Prostate gland (tissue), 2 donors: ENCODE measurements at regions not wholly inside any gene's neighbourhood (a gene's known extent, or its start where the extent isn't known, plus 50 kb on each side); places are given as distances from the start of the nearest gene placed in this dataset.

Source experiments
- DNase-seq: peaks from one replicate; pipeline ENCODE4 v3.0.0-alpha.2; 2019; ENCODE audit warnings: low spot score
- H3K27ac ChIP-seq, 2 donors: fragments of 200-600 bp; sonication (generic); 2 replicates each; pipeline ENCODE4 v1.5.1; 2017 to 2019
- H3K27me3 ChIP-seq: fragments of 200-600 bp; sonication (generic); replicated peaks from 2 replicates; pipeline ENCODE4 v1.5.1; 2019; ENCODE audit not compliant: insufficient read depth
- H3K36me3 ChIP-seq, 2 donors: fragments of 200-600 bp; sonication (generic); 1 replicate in 1 of 2; 2 replicates in 1 of 2; pipeline versions ENCODE4 v1.5.1 to v1.8.1; 2017 to 2019
- H3K4me1 ChIP-seq: fragments of 200-600 bp; sonication (generic); replicated peaks from 2 replicates; pipeline ENCODE4 v1.5.1; 2019
- H3K4me3 ChIP-seq, 2 donors: fragments of 200-600 bp; sonication (generic); 2 replicates each; pipeline ENCODE4 v1.5.1; 2017 to 2019
- H3K9me3 ChIP-seq: fragments of 200-600 bp; sonication (generic); 2 replicates; pipeline ENCODE4 v1.5.1; 2017
- CTCF ChIP-seq, 4 experiments: fragments of 200-600 bp in 2 of 4; fragments of 450-650 bp in 2 of 4; sonication (generic) in 2 of 4; IDR thresholded peaks; 1 replicate in 3 of 4; 2 replicates in 1 of 4; pipeline ENCODE4 v1.5.1; 2016 to 2019; ENCODE audit warnings: antibody characterized with exemption in 4 of 4, mild to moderate bottlenecking in 2 of 4, moderate library complexity in 2 of 4
- POLR2A ChIP-seq: fragments of 450-650 bp; IDR thresholded peaks from one replicate; pipeline ENCODE4 v1.6.1; 2016; ENCODE audit warnings: antibody characterized with exemption, mild to moderate bottlenecking
- POLR2AphosphoS5 ChIP-seq: sonication (generic); formaldehyde crosslinking; IDR thresholded peaks from one replicate; pipeline ENCODE4 v1.6.1; 2017; ENCODE audit warnings: antibody characterized with exemption
- WGBS: methylation state at CpG from one replicate; pipeline ENCODE4 v1.1.5; 2018; 5-methylcytosine and 5-hydroxymethylcytosine counted together
- intact Hi-C: fragments of 100-400 bp; cut with DNase I; formaldehyde crosslinking; loops from one replicate; pipeline ENCODE4 v1.14.2; 2022

GRCh38 chr11:11220786-11221185 is 132.3 kb downstream of the CSNK2A3 start:
- Histone ChIP-seq H3K27me3 (no peaks in the 10 kb centered on the region), H3K27ac (no peak overlapping the region), H3K36me3 (no peaks in the 10 kb centered on the region), H3K9me3 (no peaks in the 10 kb centered on the region), H3K4me1 (peaks cover 7% of the 10 kb centered on the region), H3K4me3 (no peak overlapping the region)
- 77% methylated on average over 9 of the region's 9 CpGs for WGBS
- intact Hi-C loops = no loop called here
- no peak for TF ChIP-seq POLR2A
- no peak for TF ChIP-seq CTCF (IDR thresholded peaks at IDR 0.05)
- TF ChIP-seq POLR2AphosphoS5 = no peak
- no peak for DNase-seq

DNA sequence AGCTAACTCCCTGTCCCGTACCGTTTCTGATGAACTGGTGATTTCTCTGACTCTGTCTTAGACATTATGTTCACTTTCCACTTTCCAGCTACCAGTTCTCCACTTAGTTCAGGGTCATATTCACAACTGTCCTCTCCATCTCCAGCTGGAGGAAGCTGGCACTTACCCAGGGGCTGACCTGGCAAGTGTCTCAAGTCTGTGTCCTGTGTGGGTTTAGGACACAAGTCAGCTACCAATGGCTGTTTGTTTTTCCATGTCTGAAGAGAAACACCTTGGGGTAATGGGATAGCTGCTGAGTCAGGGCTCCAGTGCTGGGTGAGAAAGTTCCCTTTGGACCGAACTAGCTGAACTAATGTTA is 134.4 kb downstream of the CSNK2A3 start:
- H3K36me3 ChIP-seq = no peaks in the 10 kb centered on the region
- WGBS = 58% methylated on average over 3 of the region's 3 CpGs
- DNase-seq = peak; percentile 37
- TF ChIP-seq POLR2AphosphoS5 (peak; percentile 21), POLR2A (no peak), CTCF (IDR thresholded peaks at IDR 0.05) (no peak)
- intact Hi-C loops = no loop called here
- no peaks in the 10 kb centered on the region for H3K9me3 ChIP-seq
- H3K27me3 ChIP-seq = no peaks in the 10 kb centered on the region
- H3K4me1 ChIP-seq = peaks cover 7% of the 10 kb centered on the region
- H3K27ac ChIP-seq = no peak overlapping the region
- no peak overlapping the region for H3K4me3 ChIP-seq

GRCh38 chr11:11217929-11218628 is 135.0 kb downstream of the CSNK2A3 start:
- TF ChIP-seq POLR2A = no peak
- TF ChIP-seq POLR2AphosphoS5 = no peak
- TF ChIP-seq CTCF (IDR thresholded peaks at IDR 0.05) = no peak
- Histone ChIP-seq H3K36me3 (no peaks in the 10 kb centered on the region), H3K9me3 (no peaks in the 10 kb centered on the region), H3K27ac (no peak overlapping the region), H3K4me3 (no peak overlapping the region), H3K27me3 (no peaks in the 10 kb centered on the region), H3K4me1 (peaks cover 7% of the 10 kb centered on the region)
- intact Hi-C loops = no loop called here
- no peak for DNase-seq
- 80% methylated on average over 5 of the region's 5 CpGs for WGBS

DNA sequence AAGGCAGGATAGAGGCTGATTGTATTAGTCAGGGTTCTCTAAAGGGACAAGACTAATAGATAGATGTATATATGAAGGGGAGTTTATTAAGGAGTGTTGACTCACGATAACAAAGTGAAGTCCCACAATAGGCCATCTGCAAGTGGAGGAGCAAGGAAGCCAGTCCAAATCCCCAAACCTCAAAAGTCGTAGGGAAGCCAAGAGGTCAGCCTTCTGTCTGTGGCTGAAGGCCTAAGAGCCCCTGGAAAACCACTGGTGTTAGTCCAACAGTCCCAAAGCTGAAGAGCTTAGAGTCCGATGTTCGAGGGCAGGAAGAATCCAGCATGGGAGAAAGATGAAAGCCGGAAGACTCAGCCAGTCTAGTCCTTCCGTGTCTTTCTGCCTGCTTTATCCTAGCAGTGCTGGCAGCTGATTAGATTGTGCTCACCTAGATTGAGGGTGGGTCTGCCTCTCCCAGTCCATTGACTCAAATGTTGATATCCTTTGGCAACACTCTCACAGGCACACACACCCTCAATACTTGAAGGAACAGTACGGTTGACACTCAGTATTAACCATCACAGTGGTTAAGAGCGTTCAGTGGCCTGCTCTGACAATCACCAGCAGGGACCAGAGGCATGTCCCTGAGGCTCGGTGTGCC is 135.6 kb downstream of the CSNK2A3 start:
- Histone ChIP-seq H3K27ac (no peak overlapping the region), H3K4me1 (peaks cover 7% of the 10 kb centered on the region), H3K9me3 (no peaks in the 10 kb centered on the region), H3K4me3 (no peak overlapping the region), H3K27me3 (no peaks in the 10 kb centered on the region), H3K36me3 (no peaks in the 10 kb centered on the region)
- TF ChIP-seq CTCF (IDR thresholded peaks at IDR 0.05) (no peak), POLR2A (no peak)
- DNase-seq = no peak
- WGBS = 95% methylated on average over 9 of the region's 9 CpGs
- intact Hi-C loops = no loop called here

DNA sequence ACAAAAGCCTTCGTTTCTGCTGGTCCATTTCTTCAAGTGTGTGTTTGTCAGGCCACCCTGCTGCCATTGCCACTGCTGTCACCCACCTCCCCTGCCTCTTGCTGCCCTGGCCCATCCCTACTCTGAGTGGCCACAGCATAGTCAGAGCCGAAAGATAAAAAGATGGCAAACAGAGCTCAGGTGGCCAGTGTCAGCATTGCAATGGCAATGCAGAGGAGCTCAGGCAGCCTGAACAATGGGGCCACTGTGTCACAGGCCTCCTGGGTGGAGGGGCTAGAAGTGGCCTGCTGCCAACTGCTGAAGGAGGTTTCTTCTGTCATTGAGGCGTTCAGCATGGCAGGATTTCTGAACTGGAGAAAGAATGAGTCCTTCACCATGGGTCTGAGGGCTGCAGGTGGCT is 137.1 kb downstream of the CSNK2A3 start:
- Histone ChIP-seq H3K9me3 (no peaks in the 10 kb centered on the region), H3K4me3 (no peak overlapping the region), H3K4me1 (peaks cover 7% of the 10 kb centered on the region), H3K27me3 (no peaks in the 10 kb centered on the region), H3K27ac (no peak overlapping the region), H3K36me3 (no peaks in the 10 kb centered on the region)
- intact Hi-C loops = no loop called here
- WGBS = 90% methylated on average over 3 of the region's 3 CpGs
- no peak for DNase-seq
- TF ChIP-seq CTCF (IDR thresholded peaks at IDR 0.05) (no peak), POLR2AphosphoS5 (no peak), POLR2A (no peak)
